ENCODE measurements at regions not wholly inside any gene's neighbourhood (a gene's known extent, or its start where the extent isn't known, plus 50 kb on each side); places are given as distances from the start of the nearest gene placed in this dataset.

DNA sequence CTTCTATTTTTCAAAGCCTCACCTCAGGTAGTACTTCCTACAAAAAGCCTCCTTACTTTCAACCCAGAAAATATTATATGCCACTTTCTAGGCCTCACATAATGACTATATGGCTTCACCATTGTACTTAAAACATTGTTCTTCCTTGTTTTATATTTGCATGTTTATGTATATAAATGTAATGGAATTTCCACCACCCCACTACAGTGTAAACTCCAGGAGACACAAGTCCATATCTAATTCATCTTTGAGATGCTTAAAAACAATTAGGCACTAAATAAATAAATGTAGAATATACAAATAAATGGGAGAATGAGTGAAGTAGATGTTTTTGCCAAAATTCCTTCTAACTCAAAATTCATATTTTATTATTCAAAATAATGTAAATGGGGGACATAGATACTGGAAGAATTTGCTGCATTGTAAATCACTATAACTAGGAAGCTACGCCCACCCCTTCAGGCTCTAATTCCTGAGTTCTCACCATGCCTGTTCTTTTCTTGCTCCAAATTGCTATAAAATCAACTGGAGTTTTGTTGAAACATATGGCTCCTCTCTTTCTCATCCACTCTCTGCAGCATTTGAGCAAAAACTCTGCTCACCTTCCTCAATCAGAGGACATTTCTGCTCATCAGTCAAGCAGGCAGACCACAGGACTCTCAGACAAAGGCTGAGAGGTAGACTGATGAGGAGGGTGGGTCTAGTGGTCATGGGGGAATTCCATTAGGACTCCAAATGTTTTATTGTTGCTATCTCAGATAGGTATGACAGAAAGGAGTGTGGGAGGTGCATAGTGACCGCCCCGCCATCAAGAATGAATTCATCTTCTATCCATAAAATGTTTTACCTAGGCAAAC is 243.0 kb downstream of the HNMT start:
- no peaks in the 10 kb centered on the region for H3F3A ChIP-seq (ENCODE audit: insufficient read depth)
- H3K36me3 ChIP-seq (ENCODE audit: low read depth) = no peaks in the 10 kb centered on the region
- no peak overlapping the region for H3K27ac ChIP-seq
- no peak overlapping the region for H3K4me2 ChIP-seq (ENCODE audit: unreplicated experiment)
- 69 to 80% methylated on average over 3 of the region's 3 CpGs for WGBS, 2 experiments (ENCODE audit: low coverage in 1 of 2, low lambda C conversion rate in 2 of 2, missing lambda C conversion rate in 2 of 2)
- H4K20me1 ChIP-seq (ENCODE audit: insufficient read depth) = no peaks in the 10 kb centered on the region
- in situ Hi-C loops (cut with MboI) = no loop called here
- no peak for TF ChIP-seq EZH2phosphoT487 (IDR thresholded peaks at IDR 0.05; ENCODE audit: insufficient read depth, low read depth)
- no peak for TF ChIP-seq EZH2 (IDR thresholded peaks at IDR 0.05; ENCODE audit: insufficient read depth, poor library complexity, severe bottlenecking)
- no peaks in the 10 kb centered on the region for H3K9me3 ChIP-seq (ENCODE audit: low read depth)
- no peaks in the 10 kb centered on the region for H3K79me2 ChIP-seq (ENCODE audit: insufficient read depth)
- no peak overlapping the region for H3K9ac ChIP-seq
- H3K4me3 ChIP-seq = no peak overlapping the region
- no peak overlapping the region for H2AFZ ChIP-seq
- no peaks in the 10 kb centered on the region for H3K4me1 ChIP-seq (ENCODE audit: insufficient read depth)
- H3K27me3 ChIP-seq (replicated peaks; ENCODE audit: insufficient read depth) = no peaks in the 10 kb centered on the region
- H3K9me2 ChIP-seq (ENCODE audit: insufficient read depth) = no peaks in the 10 kb centered on the region
- no peak for DNase-seq

DNA sequence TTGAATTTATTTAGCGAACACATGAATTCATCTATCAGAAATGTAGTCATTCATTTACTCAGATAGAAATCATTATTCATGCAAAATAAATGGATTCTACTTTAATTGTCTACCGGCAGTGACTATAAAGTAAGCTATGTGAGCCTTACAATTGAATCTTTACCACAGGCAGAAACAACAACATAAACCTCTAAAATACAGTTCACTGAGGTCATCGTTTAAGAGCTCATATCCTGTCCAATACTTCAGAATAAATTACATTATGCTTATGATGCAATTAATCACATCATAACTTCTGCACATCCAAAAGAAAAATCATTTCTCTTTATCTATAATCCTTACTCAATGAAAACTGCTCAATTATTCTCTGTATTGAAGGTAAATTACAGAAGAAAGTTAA is 244.7 kb downstream of the HNMT start:
- no peaks in the 10 kb centered on the region for H3K9me3 ChIP-seq (ENCODE audit: low read depth)
- no peak overlapping the region for H3K9ac ChIP-seq
- H3K4me2 ChIP-seq (ENCODE audit: unreplicated experiment) = no peak overlapping the region
- H4K20me1 ChIP-seq (ENCODE audit: insufficient read depth) = no peaks in the 10 kb centered on the region
- WGBS, 2 experiments (ENCODE audit: low coverage in 1 of 2, low lambda C conversion rate in 2 of 2, missing lambda C conversion rate in 2 of 2) = 40 to 46% methylated on average over 3 of the region's 3 CpGs
- no peaks in the 10 kb centered on the region for H3K79me2 ChIP-seq (ENCODE audit: insufficient read depth)
- no peaks in the 10 kb centered on the region for H3K4me1 ChIP-seq (ENCODE audit: insufficient read depth)
- no peak overlapping the region for H2AFZ ChIP-seq
- H3K9me2 ChIP-seq (ENCODE audit: insufficient read depth) = no peaks in the 10 kb centered on the region
- H3K27ac ChIP-seq = no peak overlapping the region
- no peak overlapping the region for H3K4me3 ChIP-seq
- no peaks in the 10 kb centered on the region for H3F3A ChIP-seq (ENCODE audit: insufficient read depth)
- no peak for TF ChIP-seq EZH2 (IDR thresholded peaks at IDR 0.05; ENCODE audit: insufficient read depth, poor library complexity, severe bottlenecking)
- TF ChIP-seq EZH2phosphoT487 (IDR thresholded peaks at IDR 0.05; ENCODE audit: insufficient read depth, low read depth) = no peak
- no peak for DNase-seq
- in situ Hi-C loops (cut with MboI) = no loop called here
- H3K36me3 ChIP-seq (ENCODE audit: low read depth) = no peaks in the 10 kb centered on the region
- H3K27me3 ChIP-seq (replicated peaks; ENCODE audit: insufficient read depth) = no peaks in the 10 kb centered on the region

DNA sequence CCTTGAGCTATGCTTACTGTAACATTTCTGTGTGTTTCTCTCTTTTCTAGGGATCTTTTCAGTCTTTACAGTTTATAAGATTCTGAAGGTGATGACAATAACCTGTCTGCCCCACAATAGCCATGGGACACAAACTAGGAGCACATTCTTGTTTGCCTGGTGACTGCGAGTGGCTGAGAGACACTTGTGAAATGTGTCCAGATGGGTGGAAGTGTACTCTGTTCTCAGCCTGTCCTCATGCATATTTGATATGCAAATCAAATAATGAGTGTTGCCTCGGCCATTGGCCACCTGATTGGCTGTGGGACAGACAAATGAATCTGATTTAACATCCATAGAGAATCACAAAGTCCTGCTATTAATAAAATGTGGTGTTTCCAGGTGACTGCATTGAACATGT is 246.2 kb downstream of the HNMT start:
- 45 to 55% methylated on average over 2 of the region's 2 CpGs for whole genome bisulfite sequencing, 2 experiments (ENCODE audit: low coverage in 1 of 2, low lambda C conversion rate in 2 of 2, missing lambda C conversion rate in 2 of 2)
- no peaks in the 10 kb centered on the region for H4K20me1 ChIP-seq (ENCODE audit: insufficient read depth)
- in situ Hi-C loops (cut with MboI) = no loop called here
- H3K4me2 ChIP-seq (ENCODE audit: unreplicated experiment) = no peak overlapping the region
- H3K4me1 ChIP-seq (ENCODE audit: insufficient read depth) = no peaks in the 10 kb centered on the region
- H3K9me2 ChIP-seq (ENCODE audit: insufficient read depth) = no peaks in the 10 kb centered on the region
- no peaks in the 10 kb centered on the region for H3K36me3 ChIP-seq (ENCODE audit: low read depth)
- no peak overlapping the region for H2AFZ ChIP-seq
- no peak overlapping the region for H3K4me3 ChIP-seq
- no peaks in the 10 kb centered on the region for H3K9me3 ChIP-seq (ENCODE audit: low read depth)
- no peaks in the 10 kb centered on the region for H3K79me2 ChIP-seq (ENCODE audit: insufficient read depth)
- no peak for DNase-seq
- no peak overlapping the region for H3K27ac ChIP-seq
- TF ChIP-seq EZH2phosphoT487 (IDR thresholded peaks at IDR 0.05; ENCODE audit: insufficient read depth, low read depth) = no peak
- TF ChIP-seq EZH2 (IDR thresholded peaks at IDR 0.05; ENCODE audit: insufficient read depth, poor library complexity, severe bottlenecking) = no peak
- H3K9ac ChIP-seq = no peak overlapping the region
- no peaks in the 10 kb centered on the region for H3K27me3 ChIP-seq (replicated peaks; ENCODE audit: insufficient read depth)
- H3F3A ChIP-seq (ENCODE audit: insufficient read depth) = no peaks in the 10 kb centered on the region

GRCh38 chr2:138212434-138212833 is 248.2 kb downstream of the HNMT start:
- H3K36me3 ChIP-seq (ENCODE audit: low read depth) = no peaks in the 10 kb centered on the region
- no peak for DNase-seq
- in situ Hi-C loops (cut with MboI) = no loop called here
- no peaks in the 10 kb centered on the region for H3F3A ChIP-seq (ENCODE audit: insufficient read depth)
- H3K4me2 ChIP-seq (ENCODE audit: unreplicated experiment) = no peak overlapping the region
- no peaks in the 10 kb centered on the region for H3K4me1 ChIP-seq (ENCODE audit: insufficient read depth)
- no peak overlapping the region for H3K27ac ChIP-seq
- no peaks in the 10 kb centered on the region for H3K79me2 ChIP-seq (ENCODE audit: insufficient read depth)
- WGBS, 2 experiments (ENCODE audit: low coverage in 1 of 2, low lambda C conversion rate in 2 of 2, missing lambda C conversion rate in 2 of 2) = 67 to 70% methylated on average over 2 of the region's 2 CpGs
- H3K9ac ChIP-seq = no peak overlapping the region
- TF ChIP-seq EZH2phosphoT487 (IDR thresholded peaks at IDR 0.05; ENCODE audit: insufficient read depth, low read depth) = no peak
- TF ChIP-seq EZH2 (IDR thresholded peaks at IDR 0.05; ENCODE audit: insufficient read depth, poor library complexity, severe bottlenecking) = no peak
- no peaks in the 10 kb centered on the region for H3K27me3 ChIP-seq (replicated peaks; ENCODE audit: insufficient read depth)
- H3K4me3 ChIP-seq = no peak overlapping the region
- H3K9me3 ChIP-seq (ENCODE audit: low read depth) = no peaks in the 10 kb centered on the region
- H2AFZ ChIP-seq = no peak overlapping the region
- no peaks in the 10 kb centered on the region for H3K9me2 ChIP-seq (ENCODE audit: insufficient read depth)
- no peaks in the 10 kb centered on the region for H4K20me1 ChIP-seq (ENCODE audit: insufficient read depth)

Data from GM23248 (cell line).